Glutamatergic neuron (in vitro differentiated cells): ENCODE measurements at regions not wholly inside any gene's neighbourhood (a gene's known extent, or its start where the extent isn't known, plus 50 kb on each side); places are given as distances from the start of the nearest gene placed in this dataset.

ENCODE experiments used
- DNase-seq: peaks from one replicate; pipeline ENCODE4 v3.0.0; 2022
- H3K27ac Mint-ChIP-seq: one replicate; pipeline ENCODE4 v1.8.0; 2020; ENCODE audit warnings: mild to moderate bottlenecking, mixed read lengths, inconsistent platforms; ENCODE audit not compliant: unreplicated experiment
- H3K27me3 Mint-ChIP-seq: one replicate; pipeline ENCODE4 v1.8.0; 2020; ENCODE audit warnings: mild to moderate bottlenecking, moderate library complexity, mixed read lengths, inconsistent platforms; ENCODE audit not compliant: unreplicated experiment
- H3K36me3 Mint-ChIP-seq: one replicate; pipeline ENCODE4 v1.8.0; 2020; ENCODE audit warnings: mild to moderate bottlenecking, mixed read lengths, inconsistent platforms; ENCODE audit not compliant: unreplicated experiment
- H3K4me1 Mint-ChIP-seq: one replicate; pipeline ENCODE4 v1.8.0; 2020; ENCODE audit warnings: mild to moderate bottlenecking, low read depth, mixed read lengths, inconsistent platforms; ENCODE audit not compliant: unreplicated experiment
- H3K4me3 Mint-ChIP-seq: one replicate; pipeline ENCODE4 v1.8.0; 2020; ENCODE audit warnings: mild to moderate bottlenecking, mixed read lengths, inconsistent platforms; ENCODE audit not compliant: unreplicated experiment
- H3K9me3 Mint-ChIP-seq: one replicate; pipeline ENCODE4 v1.8.0; 2020; ENCODE audit warnings: mild to moderate bottlenecking, moderate library complexity, mixed read lengths, inconsistent platforms; ENCODE audit not compliant: unreplicated experiment
- CTCF ChIP-seq: fragments of 200-600 bp; sonication (generic); IDR thresholded peaks from one replicate; pipeline ENCODE4 v1.5.0; 2021; ENCODE audit not compliant: partially characterized antibody, unreplicated experiment

GRCh38 chr9:22921742-22922141, 475.1 kb downstream of the DMRTA1 start:
- DNase-seq: no peak
- no peak overlapping the region for H3K27ac Mint-ChIP-seq
- peaks cover 2% of the 10 kb centered on the region for H3K27me3 Mint-ChIP-seq
- H3K9me3 Mint-ChIP-seq: no peaks in the 10 kb centered on the region
- H3K4me3 Mint-ChIP-seq: no peak overlapping the region
- TF ChIP-seq CTCF: no peak
- no peaks in the 10 kb centered on the region for H3K4me1 Mint-ChIP-seq
- H3K36me3 Mint-ChIP-seq: no peaks in the 10 kb centered on the region

- TF ChIP-seq CTCF: no peak
- peaks cover 2% of the 10 kb centered on the region for H3K27me3 Mint-ChIP-seq
- no peak overlapping the region for H3K4me3 Mint-ChIP-seq
- no peak overlapping the region for H3K27ac Mint-ChIP-seq
- H3K36me3 Mint-ChIP-seq: no peaks in the 10 kb centered on the region
- H3K9me3 Mint-ChIP-seq: no peaks in the 10 kb centered on the region
- H3K4me1 Mint-ChIP-seq: peaks cover 1% of the 10 kb centered on the region
- no peak for DNase-seq
These were observed 475.6 kb downstream of the DMRTA1 start for GRCh38 chr9:22922222-22922621.

GRCh38 chr9:22954550-22954949, 507.9 kb downstream of the DMRTA1 start:
- Mint-ChIP-seq H3K36me3 (peaks cover 5% of the 10 kb centered on the region), H3K27ac (no peak overlapping the region), H3K27me3 (no peaks in the 10 kb centered on the region), H3K4me3 (no peak overlapping the region), H3K9me3 (no peaks in the 10 kb centered on the region), H3K4me1 (no peaks in the 10 kb centered on the region)
- no peak for TF ChIP-seq CTCF
- DNase-seq: no peak

- Mint-ChIP-seq H3K27ac (no peak overlapping the region), H3K4me3 (no peak overlapping the region), H3K27me3 (no peaks in the 10 kb centered on the region), H3K36me3 (peaks cover 5% of the 10 kb centered on the region), H3K9me3 (no peaks in the 10 kb centered on the region), H3K4me1 (no peaks in the 10 kb centered on the region)
- DNase-seq: no peak
- no peak for TF ChIP-seq CTCF
These were observed 508.3 kb downstream of the DMRTA1 start for GRCh38 chr9:22954964-22955363.

- H3K4me3 Mint-ChIP-seq: no peak overlapping the region
- H3K27ac Mint-ChIP-seq: no peak overlapping the region
These were observed 522.8 kb downstream of the DMRTA1 start for GRCh38 chr9:22969350-22969979.

More at GRCh38 chr9:22969350-22969979, 522.8 kb downstream of the DMRTA1 start:
- DNase-seq: no peak
- Mint-ChIP-seq H3K36me3 (no peaks in the 10 kb centered on the region), H3K9me3 (no peaks in the 10 kb centered on the region), H3K27me3 (no peaks in the 10 kb centered on the region), H3K4me1 (peaks cover 5% of the 10 kb centered on the region)
- TF ChIP-seq CTCF: no peak
